HEK293T (cell line): ENCODE measurements at regions not wholly inside any gene's neighbourhood (a gene's known extent, or its start where the extent isn't known, plus 50 kb on each side); places are given as distances from the start of the nearest gene placed in this dataset.

Experiments used
- CTCF ChIA-PET: fragments of 350-600 bp; formaldehyde crosslinking; extraction: SDS; loops from one replicate; lab custom pipeline; 2021; ENCODE audit warnings: antibody characterized with exemption, inconsistent platforms; lab: Yijun Ruan, JAX
- POLR2A ChIA-PET: fragments of 350-600 bp; formaldehyde crosslinking; extraction: SDS; loops from one replicate; lab custom pipeline; 2020; ENCODE audit warnings: antibody characterized with exemption, inconsistent platforms; lab: Yijun Ruan, JAX
- DNase-seq: peaks from one replicate; pipeline ENCODE4 v3.0.0; 2012; ENCODE audit warnings: mixed read lengths; ENCODE audit errors: extremely low spot score
- ARNT ChIP-seq: fragments of 450-650 bp; IDR thresholded peaks from 2 replicates; pipeline ENCODE4 v1.6.1; 2017; ENCODE audit warnings: mild to moderate bottlenecking
- BHLHE40 ChIP-seq: fragments of 450-650 bp; IDR thresholded peaks from 2 replicates; pipeline ENCODE4 v1.6.1; 2016; ENCODE audit warnings: mild to moderate bottlenecking, moderate library complexity, borderline replicate concordance
- CTBP1 ChIP-seq: fragments of 450-650 bp; IDR thresholded peaks from 2 replicates; pipeline ENCODE4 v1.6.1; 2016; ENCODE audit warnings: borderline replicate concordance
- ELF4 ChIP-seq: fragments of 450-650 bp; IDR thresholded peaks from 2 replicates; pipeline ENCODE4 v1.6.1; 2017; ENCODE audit warnings: antibody characterized with exemption
- FOXA1 ChIP-seq: fragments of 450-650 bp; IDR thresholded peaks from 2 replicates; pipeline ENCODE4 v1.6.1; 2016; ENCODE audit warnings: mild to moderate bottlenecking
- FOXK2 ChIP-seq: fragments of 450-650 bp; IDR thresholded peaks from 2 replicates; pipeline ENCODE4 v1.6.1; 2016; ENCODE audit warnings: mild to moderate bottlenecking
- FOXM1 ChIP-seq: fragments of 450-650 bp; IDR thresholded peaks from 2 replicates; pipeline ENCODE4 v1.6.1; 2017; ENCODE audit warnings: mild to moderate bottlenecking, borderline replicate concordance
- HDGF ChIP-seq: fragments of 450-650 bp; IDR thresholded peaks from 2 replicates; pipeline ENCODE4 v1.6.1; 2017; ENCODE audit warnings: antibody characterized with exemption, borderline replicate concordance
- L3MBTL2 ChIP-seq: fragments of 450-650 bp; conservative IDR thresholded peaks from 2 replicates; pipeline ENCODE4 v1.6.1; 2016; ENCODE audit warnings: mild to moderate bottlenecking
- LEF1 ChIP-seq: fragments of 450-650 bp; IDR thresholded peaks from 2 replicates; pipeline ENCODE4 v1.6.1; 2017; ENCODE audit warnings: mild to moderate bottlenecking, borderline replicate concordance
- NFRKB ChIP-seq: fragments of 450-650 bp; IDR thresholded peaks from 2 replicates; pipeline ENCODE4 v1.6.1; 2016; ENCODE audit warnings: mild to moderate bottlenecking, moderate library complexity
- SP1 ChIP-seq: fragments of 450-650 bp; IDR thresholded peaks from 2 replicates; pipeline ENCODE4 v1.6.1; 2017
- SUZ12 ChIP-seq: fragments of 450-650 bp; IDR thresholded peaks from 2 replicates; pipeline ENCODE4 v1.6.1; 2016; ENCODE audit warnings: mild to moderate bottlenecking
- TARDBP ChIP-seq: fragments of 450-650 bp; IDR thresholded peaks from 2 replicates; pipeline ENCODE4 v1.6.1; 2016
- ZNF384 ChIP-seq: fragments of 450-650 bp; IDR thresholded peaks from 2 replicates; pipeline ENCODE4 v1.6.1; 2016
- TF ChIP-seq, protein P1 (sequence below): fragments of 450-650 bp; IDR thresholded peaks from 2 replicates; pipeline ENCODE4 v1.6.1; 2016

GRCh38 chr4:14898989-14899388 lies 103.3 kb upstream of the CPEB2 start:
- ChIA-PET CTCF (no interaction called here), POLR2A (no interaction called here)

GRCh38 chr4:14902342-14902741 lies 99.9 kb upstream of the CPEB2 start:
- DNase-seq, result no peak
- TF ChIP-seq ARNT, result no peak
- TF ChIP-seq SP1, result no peak
- no peak for TF ChIP-seq BHLHE40
- TF ChIP-seq FOXK2, result no peak
- TF ChIP-seq TARDBP, result no peak
- TF ChIP-seq L3MBTL2, result no peak
- no peak for TF ChIP-seq HDGF
- no peak for TF ChIP-seq FOXM1
- TF ChIP-seq SUZ12, result no peak
- TF ChIP-seq FOXA1, result no peak
- no peak for TF ChIP-seq CTBP1
- ChIA-PET POLR2A (no interaction called here), CTCF (interaction anchor here (0.7 kb wide), 1 partner anchor 48 kb away, joined by 3 read pairs; no protein-coding TSS in a partner anchor)

More at GRCh38 chr4:14898989-14899388, 103.3 kb upstream of the CPEB2 start:
- no peak for DNase-seq
- no peak for TF ChIP-seq SP1
- no peak for TF ChIP-seq BHLHE40
- no peak for TF ChIP-seq SUZ12

GRCh38 chr4:14903321-14903720 lies 99.0 kb upstream of the CPEB2 start:
- POLR2A ChIA-PET, result no interaction called here
- TF ChIP-seq TARDBP, result no peak
- TF ChIP-seq NFRKB, result no peak
- TF ChIP-seq ZNF384, result no peak
- no peak for TF ChIP-seq LEF1
- TF ChIP-seq FOXM1, result no peak
- no peak for TF ChIP-seq CTBP1
- TF ChIP-seq SUZ12, result no peak
- no peak for TF ChIP-seq ELF4
- TF ChIP-seq SP1, result no peak
- no peak for TF ChIP-seq FOXK2
- DNase-seq, result no peak
- CTCF ChIA-PET, result no interaction called here

DNA sequence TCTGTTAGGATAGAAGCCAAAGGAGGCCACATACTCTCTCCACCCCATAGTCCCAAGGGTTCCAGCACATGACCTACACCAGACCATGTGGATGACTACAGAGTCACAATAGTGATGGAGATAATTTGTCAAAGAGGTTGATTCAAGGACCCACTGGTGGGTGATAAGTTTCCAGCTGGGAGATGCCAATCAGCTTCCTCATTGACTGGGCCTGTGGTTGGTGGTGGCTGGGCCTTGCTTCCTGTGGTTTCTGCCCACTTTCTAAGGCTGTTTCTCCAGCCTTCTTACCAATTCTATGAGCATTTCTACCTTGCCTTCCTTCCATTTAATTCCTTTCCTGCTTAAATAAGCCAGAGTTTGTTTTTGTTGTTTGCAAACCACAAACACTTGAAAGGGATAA lies 95.5 kb upstream of the CPEB2 start:
- DNase-seq, result no peak
- CTCF ChIA-PET, result no interaction called here
- POLR2A ChIA-PET, result no interaction called here
- TF ChIP-seq SP1, result no peak
- no peak for TF ChIP-seq HDGF
- TF ChIP-seq LEF1, result no peak
- no peak for TF ChIP-seq TARDBP
- TF ChIP-seq ELF4, result no peak
- TF ChIP-seq SUZ12, result no peak
- TF ChIP-seq, protein P1, sequence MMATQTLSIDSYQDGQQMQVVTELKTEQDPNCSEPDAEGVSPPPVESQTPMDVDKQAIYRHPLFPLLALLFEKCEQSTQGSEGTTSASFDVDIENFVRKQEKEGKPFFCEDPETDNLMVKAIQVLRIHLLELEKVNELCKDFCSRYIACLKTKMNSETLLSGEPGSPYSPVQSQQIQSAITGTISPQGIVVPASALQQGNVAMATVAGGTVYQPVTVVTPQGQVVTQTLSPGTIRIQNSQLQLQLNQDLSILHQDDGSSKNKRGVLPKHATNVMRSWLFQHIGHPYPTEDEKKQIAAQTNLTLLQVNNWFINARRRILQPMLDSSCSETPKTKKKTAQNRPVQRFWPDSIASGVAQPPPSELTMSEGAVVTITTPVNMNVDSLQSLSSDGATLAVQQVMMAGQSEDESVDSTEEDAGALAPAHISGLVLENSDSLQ, result no peak
- no peak for TF ChIP-seq L3MBTL2
- no peak for TF ChIP-seq NFRKB
- TF ChIP-seq ZNF384, result no peak
- TF ChIP-seq FOXM1, result no peak
- TF ChIP-seq FOXK2, result no peak

DNA sequence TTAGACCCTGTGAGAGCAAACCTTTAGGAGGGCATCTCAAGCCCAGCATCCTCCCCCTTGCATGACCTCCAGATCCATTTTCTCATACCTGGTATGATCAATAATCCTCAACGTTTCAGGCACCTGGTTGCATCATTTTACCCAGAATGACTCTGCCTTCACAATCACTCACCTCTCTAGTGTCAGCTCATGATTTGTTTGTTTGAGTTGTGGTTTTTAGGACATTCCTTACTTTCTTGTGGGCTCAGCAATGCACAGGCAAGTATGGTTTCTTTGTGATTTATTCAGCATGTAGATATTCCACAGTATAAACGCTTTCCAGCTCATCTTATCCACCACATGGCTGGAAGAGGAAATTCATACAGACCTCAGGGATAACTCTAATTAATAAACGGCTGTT lies 93.6 kb upstream of the CPEB2 start:
- TF ChIP-seq SUZ12, result no peak
- TF ChIP-seq TARDBP, result no peak
- no peak for TF ChIP-seq HDGF
- TF ChIP-seq LEF1, result no peak
- TF ChIP-seq FOXM1, result no peak
- TF ChIP-seq, protein P1, result no peak
- no peak for TF ChIP-seq FOXK2
- TF ChIP-seq L3MBTL2, result no peak
- TF ChIP-seq ARNT, result no peak
- no peak for TF ChIP-seq ELF4
- TF ChIP-seq CTBP1, result no peak
- POLR2A ChIA-PET, result no interaction called here
- DNase-seq, result no peak
- CTCF ChIA-PET, result interaction anchor here (0.8 kb wide), 1 partner anchor 43 kb away, joined by 3 read pairs; no protein-coding TSS in a partner anchor

DNA sequence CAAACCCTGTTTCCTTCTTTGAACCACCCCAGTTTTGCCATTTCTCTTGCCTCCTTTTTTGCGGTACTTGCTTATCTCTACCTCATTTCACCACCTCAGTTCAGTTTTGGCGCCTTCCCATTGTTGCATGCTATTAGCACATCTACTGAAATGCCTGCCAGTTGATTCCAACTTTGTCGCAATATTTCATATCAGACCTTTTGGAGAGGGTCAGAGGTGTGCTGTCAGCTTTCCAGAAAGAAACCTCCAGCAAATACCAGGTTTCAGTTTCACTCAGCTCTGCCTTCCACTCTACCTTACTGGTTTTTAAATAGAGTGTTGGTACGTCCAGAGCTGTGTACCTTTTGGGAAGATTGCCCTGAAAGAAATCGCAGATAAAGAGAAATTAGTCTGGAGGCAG lies 91.9 kb upstream of the CPEB2 start:
- CTCF ChIA-PET, result no interaction called here

DNA sequence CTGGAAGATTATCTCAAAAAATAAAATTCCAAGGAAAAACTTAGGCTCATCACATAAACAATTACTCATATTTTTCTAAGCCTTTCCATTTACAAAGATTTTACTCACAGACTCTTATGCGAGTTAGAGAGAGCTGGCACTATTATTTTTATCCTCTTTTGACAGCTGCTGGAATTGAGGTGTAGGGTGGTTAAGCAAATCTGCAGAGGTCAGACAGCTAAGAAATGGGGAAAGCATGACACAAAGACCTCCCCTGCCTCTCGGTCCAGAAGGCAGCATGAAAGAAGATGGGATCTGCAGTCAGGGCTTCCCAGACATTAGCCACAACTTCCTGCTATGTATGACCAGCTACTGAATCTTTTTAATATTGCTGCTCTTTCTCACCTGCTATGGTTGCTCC lies 89.9 kb upstream of the CPEB2 start:
- POLR2A ChIA-PET, result no interaction called here
- CTCF ChIA-PET, result no interaction called here
- no peak for DNase-seq
- no peak for TF ChIP-seq SUZ12
- no peak for TF ChIP-seq ZNF384
- no peak for TF ChIP-seq LEF1
- no peak for TF ChIP-seq ELF4
- no peak for TF ChIP-seq NFRKB
- TF ChIP-seq SP1, result no peak
- TF ChIP-seq TARDBP, result no peak
- no peak for TF ChIP-seq L3MBTL2
- TF ChIP-seq ARNT, result no peak
- TF ChIP-seq FOXK2, result no peak
- no peak for TF ChIP-seq FOXA1

More for the DNA sequence above, 91.9 kb upstream of the CPEB2 start:
- POLR2A ChIA-PET, result no interaction called here
- no peak for DNase-seq
- TF ChIP-seq FOXK2 (no peak), FOXA1 (no peak), L3MBTL2 (no peak), ARNT (no peak), CTBP1 (no peak), LEF1 (no peak), NFRKB (no peak), SUZ12 (no peak), TARDBP (no peak), ZNF384 (no peak), SP1 (no peak), BHLHE40 (no peak), HDGF (no peak), FOXM1 (no peak)
